ENCODE measurements at regions not wholly inside any gene's neighbourhood (a gene's known extent, or its start where the extent isn't known, plus 50 kb on each side); places are given as distances from the start of the nearest gene placed in this dataset.

GRCh38 chr14:98156411-98156810 lies 1115.6 kb downstream of the BCL11B start:
- in situ Hi-C loops (cut with MboI; ENCODE audit: low sequenced_read_pairs, unreplicated experiment): no loop called here
- no peak for DNase-seq (ENCODE audit: low spot score)

DNA sequence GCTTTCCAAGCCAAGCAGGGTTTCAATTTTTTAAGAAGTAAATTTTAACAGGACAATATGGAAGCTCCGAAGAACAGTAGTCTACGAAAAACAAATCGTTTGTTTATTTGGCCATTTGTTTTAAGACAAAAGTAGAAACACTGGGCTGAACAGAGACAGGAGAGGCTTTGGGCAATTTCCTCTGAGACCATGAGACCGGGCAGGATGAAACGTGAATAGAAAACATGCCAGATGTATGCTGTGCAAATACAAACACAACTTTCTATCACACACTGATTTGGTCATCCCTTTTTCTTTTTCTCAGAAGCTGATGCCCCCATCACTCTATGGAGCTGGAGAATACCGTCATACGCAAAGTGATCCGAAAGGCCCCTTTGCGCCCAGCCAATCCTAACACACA lies 1111.1 kb downstream of the BCL11B start:
- TF ChIP-seq, protein P1, sequence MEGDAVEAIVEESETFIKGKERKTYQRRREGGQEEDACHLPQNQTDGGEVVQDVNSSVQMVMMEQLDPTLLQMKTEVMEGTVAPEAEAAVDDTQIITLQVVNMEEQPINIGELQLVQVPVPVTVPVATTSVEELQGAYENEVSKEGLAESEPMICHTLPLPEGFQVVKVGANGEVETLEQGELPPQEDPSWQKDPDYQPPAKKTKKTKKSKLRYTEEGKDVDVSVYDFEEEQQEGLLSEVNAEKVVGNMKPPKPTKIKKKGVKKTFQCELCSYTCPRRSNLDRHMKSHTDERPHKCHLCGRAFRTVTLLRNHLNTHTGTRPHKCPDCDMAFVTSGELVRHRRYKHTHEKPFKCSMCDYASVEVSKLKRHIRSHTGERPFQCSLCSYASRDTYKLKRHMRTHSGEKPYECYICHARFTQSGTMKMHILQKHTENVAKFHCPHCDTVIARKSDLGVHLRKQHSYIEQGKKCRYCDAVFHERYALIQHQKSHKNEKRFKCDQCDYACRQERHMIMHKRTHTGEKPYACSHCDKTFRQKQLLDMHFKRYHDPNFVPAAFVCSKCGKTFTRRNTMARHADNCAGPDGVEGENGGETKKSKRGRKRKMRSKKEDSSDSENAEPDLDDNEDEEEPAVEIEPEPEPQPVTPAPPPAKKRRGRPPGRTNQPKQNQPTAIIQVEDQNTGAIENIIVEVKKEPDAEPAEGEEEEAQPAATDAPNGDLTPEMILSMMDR (IDR thresholded peaks at IDR 0.05; ENCODE audit: borderline replicate concordance, control extremely low read depth, extremely low read depth, insufficient read depth, missing control alignments): no peak

More at GRCh38 chr14:98156411-98156810, 1115.6 kb downstream of the BCL11B start:
- TF ChIP-seq, protein P1 (IDR thresholded peaks at IDR 0.05; ENCODE audit: borderline replicate concordance, control extremely low read depth, extremely low read depth, insufficient read depth, missing control alignments): no peak

GRCh38 chr14:98161356-98161755 lies 1110.6 kb downstream of the BCL11B start:
- DNase-seq (ENCODE audit: low spot score): no peak
- TF ChIP-seq, protein P1 (IDR thresholded peaks at IDR 0.05; ENCODE audit: borderline replicate concordance, control extremely low read depth, extremely low read depth, insufficient read depth, missing control alignments): no peak
- in situ Hi-C loops (cut with MboI; ENCODE audit: low sequenced_read_pairs, unreplicated experiment): no loop called here

More for the DNA sequence above, 1111.1 kb downstream of the BCL11B start:
- in situ Hi-C loops (cut with MboI; ENCODE audit: low sequenced_read_pairs, unreplicated experiment): no loop called here
- no peak for DNase-seq (ENCODE audit: low spot score)

GRCh38 chr14:98162856-98163805 lies 1108.9 kb downstream of the BCL11B start:
- no peak for DNase-seq (ENCODE audit: low spot score)
- in situ Hi-C loops (cut with MboI; ENCODE audit: low sequenced_read_pairs, unreplicated experiment): no loop called here
- TF ChIP-seq, protein P1 (IDR thresholded peaks at IDR 0.05; ENCODE audit: borderline replicate concordance, control extremely low read depth, extremely low read depth, insufficient read depth, missing control alignments): no peak

- TF ChIP-seq, protein P1 (IDR thresholded peaks at IDR 0.05; ENCODE audit: borderline replicate concordance, control extremely low read depth, extremely low read depth, insufficient read depth, missing control alignments): no peak
- no peak for DNase-seq (ENCODE audit: low spot score)
- in situ Hi-C loops (cut with MboI; ENCODE audit: low sequenced_read_pairs, unreplicated experiment): no loop called here
These were observed 1108.1 kb downstream of the BCL11B start for GRCh38 chr14:98163873-98164272.

DNA sequence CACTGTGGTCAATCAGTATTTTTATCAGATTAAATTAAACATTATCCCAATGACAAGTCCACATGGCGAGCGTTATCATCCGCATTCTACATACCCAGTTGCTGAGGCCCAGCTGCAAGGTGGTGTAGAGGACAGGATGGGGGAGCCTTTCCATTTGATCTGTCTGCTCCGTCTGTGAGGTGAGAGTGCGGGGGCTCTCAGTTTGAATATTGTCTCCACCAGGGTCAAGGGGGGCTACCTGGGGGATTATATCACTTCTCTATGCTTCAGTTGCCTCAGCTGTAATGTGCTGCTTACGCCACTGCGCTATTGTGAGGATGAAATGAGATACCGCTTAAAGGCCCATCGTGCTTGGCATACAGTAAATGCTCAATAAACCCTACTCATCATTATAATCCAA lies 1106.0 kb downstream of the BCL11B start:
- in situ Hi-C loops (cut with MboI; ENCODE audit: low sequenced_read_pairs, unreplicated experiment): no loop called here
- no peak for DNase-seq (ENCODE audit: low spot score)
- TF ChIP-seq, protein P1 (IDR thresholded peaks at IDR 0.05; ENCODE audit: borderline replicate concordance, control extremely low read depth, extremely low read depth, insufficient read depth, missing control alignments): no peak
